Progenitor cell of endocrine pancreas (in vitro differentiated cells): ENCODE measurements at regions not wholly inside any gene's neighbourhood (a gene's known extent, or its start where the extent isn't known, plus 50 kb on each side); places are given as distances from the start of the nearest gene placed in this dataset.

Source experiments
- DNase-seq: peaks from one replicate; pipeline ENCODE4 v3.0.0; 2021; ENCODE audit warnings: low spot score; ENCODE audit not compliant: unreplicated experiment
- H3K27ac Mint-ChIP-seq: 2 replicates; pipeline ENCODE4 v1.8.0; 2021; ENCODE audit warnings: mild to moderate bottlenecking, moderate library complexity, mixed read lengths
- H3K27me3 Mint-ChIP-seq: 2 replicates; pipeline ENCODE4 v1.8.0; 2021; ENCODE audit warnings: mixed read lengths
- H3K36me3 Mint-ChIP-seq: 2 replicates; pipeline ENCODE4 v1.8.0; 2022; ENCODE audit warnings: mixed read lengths; ENCODE audit not compliant: insufficient read depth
- H3K4me1 Mint-ChIP-seq: 2 replicates; pipeline ENCODE4 v1.8.0; 2021; ENCODE audit warnings: low read depth, mixed read lengths
- H3K4me3 Mint-ChIP-seq: 2 replicates; pipeline ENCODE4 v1.8.0; 2021; ENCODE audit warnings: low read depth, mild to moderate bottlenecking, moderate library complexity, mixed read lengths
- H3K9me3 Mint-ChIP-seq: 2 replicates; pipeline ENCODE4 v1.8.0; 2021; ENCODE audit warnings: low read depth, mixed read lengths
- TF ChIP-seq, protein P1 (sequence below): fragments of 200-600 bp; sonication (generic); IDR thresholded peaks from one replicate; pipeline ENCODE4 v1.5.0; 2021; ENCODE audit warnings: antibody characterized with exemption, mild to moderate bottlenecking; ENCODE audit not compliant: unreplicated experiment

DNA sequence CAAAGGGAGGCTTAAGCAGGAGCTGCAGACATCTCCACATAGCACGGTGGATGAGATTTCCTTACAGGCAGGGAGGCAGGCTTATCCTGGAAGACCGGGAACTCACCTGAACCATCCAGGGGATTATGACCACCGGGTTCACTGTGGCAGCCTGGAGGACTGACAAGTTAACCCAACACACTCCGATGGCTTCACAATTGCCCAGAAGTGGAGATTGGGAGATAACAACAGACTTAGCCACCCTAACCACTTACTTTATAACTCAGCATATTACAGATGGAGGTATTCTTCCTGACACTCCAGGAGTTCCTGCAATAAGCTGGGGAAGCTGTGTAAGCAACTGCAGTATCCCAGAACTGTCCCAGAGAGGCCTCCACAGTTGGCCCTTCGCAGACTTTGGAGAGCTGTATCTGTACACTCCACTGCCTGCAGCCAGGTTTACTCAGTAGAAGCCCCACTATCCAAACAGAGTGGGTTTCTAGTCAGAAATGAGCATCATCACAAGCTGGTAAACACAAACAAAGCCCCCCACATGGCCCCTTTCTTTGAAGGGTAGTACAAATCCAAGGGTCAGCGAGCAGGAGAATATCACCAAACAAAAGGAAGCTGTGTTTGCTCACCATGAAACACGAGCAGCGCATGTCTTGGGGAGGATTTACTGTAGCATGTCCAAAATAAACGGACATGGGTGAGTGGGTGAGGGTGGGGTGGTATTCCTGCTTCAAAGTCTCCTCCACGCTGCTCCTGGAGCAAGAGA is 462.2 kb downstream of the RASEF start:
- H3K4me1 Mint-ChIP-seq, result peaks cover 30% of the 10 kb centered on the region
- H3K9me3 Mint-ChIP-seq, result no peaks in the 10 kb centered on the region
- H3K36me3 Mint-ChIP-seq, result no peaks in the 10 kb centered on the region
- H3K4me3 Mint-ChIP-seq, result no peak overlapping the region
- DNase-seq, result no peak
- TF ChIP-seq, protein P1, sequence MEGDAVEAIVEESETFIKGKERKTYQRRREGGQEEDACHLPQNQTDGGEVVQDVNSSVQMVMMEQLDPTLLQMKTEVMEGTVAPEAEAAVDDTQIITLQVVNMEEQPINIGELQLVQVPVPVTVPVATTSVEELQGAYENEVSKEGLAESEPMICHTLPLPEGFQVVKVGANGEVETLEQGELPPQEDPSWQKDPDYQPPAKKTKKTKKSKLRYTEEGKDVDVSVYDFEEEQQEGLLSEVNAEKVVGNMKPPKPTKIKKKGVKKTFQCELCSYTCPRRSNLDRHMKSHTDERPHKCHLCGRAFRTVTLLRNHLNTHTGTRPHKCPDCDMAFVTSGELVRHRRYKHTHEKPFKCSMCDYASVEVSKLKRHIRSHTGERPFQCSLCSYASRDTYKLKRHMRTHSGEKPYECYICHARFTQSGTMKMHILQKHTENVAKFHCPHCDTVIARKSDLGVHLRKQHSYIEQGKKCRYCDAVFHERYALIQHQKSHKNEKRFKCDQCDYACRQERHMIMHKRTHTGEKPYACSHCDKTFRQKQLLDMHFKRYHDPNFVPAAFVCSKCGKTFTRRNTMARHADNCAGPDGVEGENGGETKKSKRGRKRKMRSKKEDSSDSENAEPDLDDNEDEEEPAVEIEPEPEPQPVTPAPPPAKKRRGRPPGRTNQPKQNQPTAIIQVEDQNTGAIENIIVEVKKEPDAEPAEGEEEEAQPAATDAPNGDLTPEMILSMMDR, result no peak
- H3K27me3 Mint-ChIP-seq, result peaks cover 12% of the 10 kb centered on the region
- H3K27ac Mint-ChIP-seq, result no peak overlapping the region

DNA sequence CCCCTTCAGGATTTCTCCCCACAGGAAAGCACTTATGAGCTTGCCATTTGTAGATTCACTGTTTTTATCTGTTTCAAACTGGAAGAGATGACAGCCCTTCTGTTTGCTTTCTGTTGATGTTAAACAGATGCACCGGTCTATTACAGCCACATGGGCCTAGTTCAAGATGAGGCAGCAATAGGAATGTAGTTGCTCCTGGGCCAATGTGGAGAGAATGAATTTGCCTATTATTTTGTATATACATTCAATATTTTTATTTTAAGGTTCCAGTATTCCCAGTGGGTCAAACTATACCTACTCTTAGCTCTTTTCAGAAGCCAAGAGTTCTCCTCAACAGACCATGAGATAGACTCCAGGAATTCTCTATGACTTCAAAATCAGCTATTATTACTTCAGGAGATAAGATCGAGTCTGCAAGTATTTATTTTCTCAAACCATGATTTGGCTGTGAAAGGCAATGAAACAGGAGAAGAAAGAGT is 461.6 kb downstream of the RASEF start:
- no peak overlapping the region for H3K4me3 Mint-ChIP-seq

DNA sequence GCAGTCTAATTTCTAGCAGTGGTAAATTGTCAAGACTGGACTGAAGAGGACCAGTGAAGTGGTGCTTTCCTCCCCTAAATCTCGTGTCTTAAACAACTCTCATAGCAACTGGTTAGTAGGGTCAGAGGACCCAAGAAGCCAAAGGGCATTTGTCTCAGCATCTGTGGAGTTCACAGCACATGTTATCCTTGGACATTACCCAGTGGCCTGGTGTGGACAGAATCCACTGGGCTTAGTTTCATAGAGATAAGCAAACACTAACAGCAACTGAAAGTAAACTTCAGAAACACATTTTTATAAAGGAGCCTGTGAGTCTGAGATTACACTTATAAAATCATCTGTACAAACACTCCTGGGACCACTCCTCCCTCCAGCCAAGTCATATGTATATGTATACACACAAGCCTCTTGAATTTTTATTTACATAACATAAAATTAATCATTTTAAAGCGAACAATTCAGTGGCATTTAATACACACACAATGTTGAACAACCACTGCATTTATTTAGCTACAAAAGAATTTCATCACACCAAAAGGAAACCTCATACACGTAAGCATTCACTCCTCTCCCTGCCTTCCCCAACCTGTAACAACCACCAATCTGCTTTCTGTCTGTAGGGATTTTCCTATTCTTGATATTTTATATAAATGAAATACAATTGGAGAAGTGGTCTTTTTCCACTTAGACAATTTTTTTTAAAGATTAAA is 457.8 kb downstream of the RASEF start:
- no peaks in the 10 kb centered on the region for H3K36me3 Mint-ChIP-seq

More for the DNA sequence above, 461.6 kb downstream of the RASEF start:
- Mint-ChIP-seq H3K4me1 (peaks cover 31% of the 10 kb centered on the region), H3K9me3 (no peaks in the 10 kb centered on the region), H3K27ac (no peak overlapping the region), H3K27me3 (peaks cover 11% of the 10 kb centered on the region), H3K36me3 (no peaks in the 10 kb centered on the region)
- DNase-seq, result no peak
- TF ChIP-seq, protein P1, result no peak

DNA sequence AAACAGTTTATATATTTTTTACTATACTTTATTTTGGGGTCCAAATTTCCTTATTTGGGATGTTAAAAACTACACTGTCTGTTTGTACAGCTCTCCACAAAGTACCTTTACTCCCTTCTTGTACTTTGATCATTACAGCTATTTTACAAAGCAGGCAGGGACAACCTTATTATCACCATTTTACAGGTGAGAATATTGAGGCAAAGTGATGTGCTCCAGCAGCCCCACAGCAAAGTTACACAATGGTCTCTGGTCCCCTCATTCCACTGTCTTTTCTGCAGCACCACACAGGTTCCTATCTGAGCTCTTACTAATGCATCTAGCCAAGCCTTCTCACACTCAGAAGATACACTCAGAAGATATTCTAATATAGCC is 457.3 kb downstream of the RASEF start:
- Mint-ChIP-seq H3K4me3 (no peak overlapping the region), H3K9me3 (no peaks in the 10 kb centered on the region), H3K36me3 (no peaks in the 10 kb centered on the region), H3K27me3 (no peaks in the 10 kb centered on the region), H3K27ac (no peak overlapping the region), H3K4me1 (peaks cover 10% of the 10 kb centered on the region)
- DNase-seq, result no peak
- TF ChIP-seq, protein P1, result no peak

More for the DNA sequence above, 457.8 kb downstream of the RASEF start:
- H3K4me3 Mint-ChIP-seq, result no peak overlapping the region
- H3K27ac Mint-ChIP-seq, result no peak overlapping the region
- H3K9me3 Mint-ChIP-seq, result no peaks in the 10 kb centered on the region
- H3K4me1 Mint-ChIP-seq, result peaks cover 12% of the 10 kb centered on the region
- DNase-seq, result no peak
- peaks cover 1% of the 10 kb centered on the region for H3K27me3 Mint-ChIP-seq
- TF ChIP-seq, protein P1, result no peak

DNA sequence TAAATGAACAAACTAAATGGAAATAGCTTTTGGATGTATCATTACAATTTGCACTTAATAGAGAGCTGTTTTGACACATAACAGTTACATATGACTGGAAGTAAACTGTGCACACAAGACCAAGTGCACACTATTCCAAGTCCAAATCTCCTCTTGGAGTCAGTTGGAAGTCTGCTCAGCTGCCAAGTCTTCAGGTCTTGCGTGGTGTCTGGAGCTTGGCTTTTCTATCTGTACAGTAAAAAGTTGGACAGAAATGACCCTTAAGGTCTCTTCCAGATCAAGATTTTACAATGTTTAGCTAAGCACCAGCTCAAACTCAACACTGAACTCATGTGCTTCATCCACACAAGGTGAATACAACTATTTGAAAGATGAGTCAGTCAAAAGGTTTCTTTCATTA is 456.9 kb downstream of the RASEF start:
- no peaks in the 10 kb centered on the region for H3K27me3 Mint-ChIP-seq

More for the DNA sequence above, 456.9 kb downstream of the RASEF start:
- Mint-ChIP-seq H3K4me3 (no peak overlapping the region), H3K4me1 (peaks cover 9% of the 10 kb centered on the region), H3K36me3 (no peaks in the 10 kb centered on the region), H3K27ac (no peak overlapping the region), H3K9me3 (no peaks in the 10 kb centered on the region)
- TF ChIP-seq, protein P1, result no peak
- no peak for DNase-seq
